SK-N-SH treated with all-trans-retinoic acid at 6 μM for 48 hours (cell line): ENCODE measurements at regions not wholly inside any gene's neighbourhood (a gene's known extent, or its start where the extent isn't known, plus 50 kb on each side); places are given as distances from the start of the nearest gene placed in this dataset.

Experiments
- RARB ChIP-seq: fragments of 250-450 bp; sonication (Bioruptor Pico); IDR thresholded peaks from 2 replicates; pipeline ENCODE4 v1.8.0; 2021; ENCODE audit warnings: mild to moderate bottlenecking, moderate library complexity
- TOX ChIP-seq: fragments of 250-450 bp; sonication (Bioruptor Pico); IDR thresholded peaks from 2 replicates; pipeline ENCODE4 v1.8.0; 2021; ENCODE audit warnings: mild to moderate bottlenecking, moderate library complexity, borderline replicate concordance
- ZFP30 ChIP-seq: fragments of 450-650 bp; formaldehyde crosslinking; IDR thresholded peaks from 2 replicates; pipeline ENCODE4 v1.5.0; 2022; ENCODE audit warnings: mild to moderate bottlenecking, moderate library complexity
- TF ChIP-seq, protein P1 (sequence below): fragments of 250-450 bp; sonication (Bioruptor Pico); IDR thresholded peaks from 2 replicates; pipeline ENCODE4 v1.5.1; 2020; ENCODE audit warnings: low read depth, mild to moderate bottlenecking, moderate library complexity

DNA sequence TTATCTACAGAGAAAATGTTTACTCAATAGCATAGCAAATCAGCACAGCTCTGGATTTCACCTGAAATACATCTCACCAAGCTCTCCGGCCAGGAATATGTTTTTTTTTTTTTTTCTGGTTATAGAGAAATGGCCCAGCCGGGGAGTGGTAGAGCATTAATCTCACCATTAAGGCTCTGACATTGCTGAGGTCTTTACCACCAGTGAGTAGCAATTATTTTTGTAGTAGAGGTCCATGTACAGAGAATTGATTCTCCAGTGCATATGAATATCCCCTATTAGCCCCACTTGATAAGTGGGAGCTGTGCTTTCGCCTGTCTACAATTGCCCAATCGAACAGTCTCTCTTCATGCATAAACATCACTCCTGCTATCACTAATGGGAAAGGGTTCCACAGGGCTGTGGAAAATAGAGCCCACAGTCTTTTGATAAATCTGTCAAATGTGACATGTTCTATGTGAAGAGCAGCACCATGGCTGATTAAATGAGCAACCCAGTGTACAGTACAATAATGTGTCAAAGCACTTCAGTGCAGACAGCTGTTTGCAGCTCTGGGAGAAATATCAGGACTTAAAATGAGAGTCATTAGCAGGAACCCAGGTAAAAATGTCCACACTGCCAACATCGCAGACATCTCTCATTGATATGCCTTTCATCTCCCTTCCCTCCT lies 227.1 kb upstream of the ID4 start:
- TF ChIP-seq RARB (CRISPR knock-in tag) (no peak), TOX (CRISPR knock-in tag) (no peak), ZFP30 (CRISPR knock-in tag) (no peak)
- TF ChIP-seq, protein P1, sequence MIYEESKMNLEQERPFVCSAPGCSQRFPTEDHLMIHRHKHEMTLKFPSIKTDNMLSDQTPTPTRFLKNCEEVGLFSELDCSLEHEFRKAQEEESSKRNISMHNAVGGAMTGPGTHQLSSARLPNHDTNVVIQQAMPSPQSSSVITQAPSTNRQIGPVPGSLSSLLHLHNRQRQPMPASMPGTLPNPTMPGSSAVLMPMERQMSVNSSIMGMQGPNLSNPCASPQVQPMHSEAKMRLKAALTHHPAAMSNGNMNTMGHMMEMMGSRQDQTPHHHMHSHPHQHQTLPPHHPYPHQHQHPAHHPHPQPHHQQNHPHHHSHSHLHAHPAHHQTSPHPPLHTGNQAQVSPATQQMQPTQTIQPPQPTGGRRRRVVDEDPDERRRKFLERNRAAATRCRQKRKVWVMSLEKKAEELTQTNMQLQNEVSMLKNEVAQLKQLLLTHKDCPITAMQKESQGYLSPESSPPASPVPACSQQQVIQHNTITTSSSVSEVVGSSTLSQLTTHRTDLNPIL (CRISPR knock-in tag) = no peak
